NB4 (cell line): ENCODE measurements at regions not wholly inside any gene's neighbourhood (a gene's known extent, or its start where the extent isn't known, plus 50 kb on each side); places are given as distances from the start of the nearest gene placed in this dataset.

ENCODE experiments used
- MYC ChIP-seq: IDR thresholded peaks from 2 replicates; pipeline ENCODE4 v1.6.1; 2011; ENCODE audit warnings: low read depth, low read length
- POLR2A ChIP-seq: IDR thresholded peaks from 2 replicates; pipeline ENCODE4 v1.6.1; 2011; ENCODE audit warnings: mild to moderate bottlenecking; ENCODE audit not compliant: insufficient read length; ENCODE audit errors: extremely low read depth
- TF ChIP-seq, protein P1 (sequence below): IDR thresholded peaks from one replicate; pipeline ENCODE4 v1.5.1; 2012; ENCODE audit warnings: low read depth, low read length

DNA sequence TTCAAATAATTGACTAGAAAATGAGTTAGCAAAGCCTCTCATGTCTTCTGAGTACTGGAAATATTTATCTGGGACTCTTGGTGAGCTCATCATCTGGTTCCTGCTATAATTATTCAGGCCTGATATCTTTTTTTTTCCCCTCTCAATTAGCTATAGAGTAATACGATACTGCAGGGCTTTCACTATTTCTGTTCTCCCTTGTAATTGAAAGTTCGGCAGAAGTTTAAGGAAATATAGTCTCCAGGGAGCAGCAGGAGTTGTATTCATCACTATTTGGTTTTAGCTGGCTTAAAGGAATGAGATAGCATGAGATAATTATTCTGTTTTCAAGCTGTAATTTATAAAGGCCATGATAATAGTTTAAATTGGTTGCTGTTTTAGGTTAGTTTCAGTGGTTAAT is 378.6 kb upstream of the EPHA5 start:
- TF ChIP-seq, protein P1, sequence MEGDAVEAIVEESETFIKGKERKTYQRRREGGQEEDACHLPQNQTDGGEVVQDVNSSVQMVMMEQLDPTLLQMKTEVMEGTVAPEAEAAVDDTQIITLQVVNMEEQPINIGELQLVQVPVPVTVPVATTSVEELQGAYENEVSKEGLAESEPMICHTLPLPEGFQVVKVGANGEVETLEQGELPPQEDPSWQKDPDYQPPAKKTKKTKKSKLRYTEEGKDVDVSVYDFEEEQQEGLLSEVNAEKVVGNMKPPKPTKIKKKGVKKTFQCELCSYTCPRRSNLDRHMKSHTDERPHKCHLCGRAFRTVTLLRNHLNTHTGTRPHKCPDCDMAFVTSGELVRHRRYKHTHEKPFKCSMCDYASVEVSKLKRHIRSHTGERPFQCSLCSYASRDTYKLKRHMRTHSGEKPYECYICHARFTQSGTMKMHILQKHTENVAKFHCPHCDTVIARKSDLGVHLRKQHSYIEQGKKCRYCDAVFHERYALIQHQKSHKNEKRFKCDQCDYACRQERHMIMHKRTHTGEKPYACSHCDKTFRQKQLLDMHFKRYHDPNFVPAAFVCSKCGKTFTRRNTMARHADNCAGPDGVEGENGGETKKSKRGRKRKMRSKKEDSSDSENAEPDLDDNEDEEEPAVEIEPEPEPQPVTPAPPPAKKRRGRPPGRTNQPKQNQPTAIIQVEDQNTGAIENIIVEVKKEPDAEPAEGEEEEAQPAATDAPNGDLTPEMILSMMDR: no peak
- no peak for TF ChIP-seq POLR2A
- no peak for TF ChIP-seq MYC
